ENCODE measurements at regions not wholly inside any gene's neighbourhood (a gene's known extent, or its start where the extent isn't known, plus 50 kb on each side); places are given as distances from the start of the nearest gene placed in this dataset.

DNA sequence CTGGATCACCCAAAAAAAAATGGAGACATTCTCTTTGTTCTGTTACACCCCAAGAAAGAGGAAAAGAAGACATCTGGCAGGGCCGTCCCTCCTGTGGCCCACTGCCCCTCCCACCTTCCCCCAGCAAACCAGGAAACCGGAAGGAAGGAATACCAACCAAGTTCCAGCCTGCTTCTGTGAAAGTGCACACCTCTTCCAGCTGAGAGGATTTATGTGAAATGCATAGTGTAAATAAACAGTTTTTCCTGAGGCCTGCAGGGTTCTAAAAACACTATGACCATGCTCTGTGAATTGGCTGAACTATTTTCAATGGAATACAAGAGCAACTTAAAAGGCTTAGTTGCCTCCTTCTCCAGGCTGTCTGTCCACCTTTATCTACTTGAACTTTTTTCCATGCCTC is 50.0 kb upstream of the CHST1 start:
- TF ChIP-seq, protein P1, sequence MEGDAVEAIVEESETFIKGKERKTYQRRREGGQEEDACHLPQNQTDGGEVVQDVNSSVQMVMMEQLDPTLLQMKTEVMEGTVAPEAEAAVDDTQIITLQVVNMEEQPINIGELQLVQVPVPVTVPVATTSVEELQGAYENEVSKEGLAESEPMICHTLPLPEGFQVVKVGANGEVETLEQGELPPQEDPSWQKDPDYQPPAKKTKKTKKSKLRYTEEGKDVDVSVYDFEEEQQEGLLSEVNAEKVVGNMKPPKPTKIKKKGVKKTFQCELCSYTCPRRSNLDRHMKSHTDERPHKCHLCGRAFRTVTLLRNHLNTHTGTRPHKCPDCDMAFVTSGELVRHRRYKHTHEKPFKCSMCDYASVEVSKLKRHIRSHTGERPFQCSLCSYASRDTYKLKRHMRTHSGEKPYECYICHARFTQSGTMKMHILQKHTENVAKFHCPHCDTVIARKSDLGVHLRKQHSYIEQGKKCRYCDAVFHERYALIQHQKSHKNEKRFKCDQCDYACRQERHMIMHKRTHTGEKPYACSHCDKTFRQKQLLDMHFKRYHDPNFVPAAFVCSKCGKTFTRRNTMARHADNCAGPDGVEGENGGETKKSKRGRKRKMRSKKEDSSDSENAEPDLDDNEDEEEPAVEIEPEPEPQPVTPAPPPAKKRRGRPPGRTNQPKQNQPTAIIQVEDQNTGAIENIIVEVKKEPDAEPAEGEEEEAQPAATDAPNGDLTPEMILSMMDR (IDR thresholded peaks at IDR 0.05; ENCODE audit: low read length) = no peak
- TF ChIP-seq EZH2 (optimal IDR thresholded peaks at IDR 0.05; ENCODE audit: low read depth, low read length) = no peak

Measured in MM.1S (cell line).